ENCODE measurements at regions not wholly inside any gene's neighbourhood (a gene's known extent, or its start where the extent isn't known, plus 50 kb on each side); places are given as distances from the start of the nearest gene placed in this dataset.

- TF ChIP-seq SKIL (IDR thresholded peaks at IDR 0.05; ENCODE audit: low read depth, poor library complexity, severe bottlenecking) (no peak), SIN3A (IDR thresholded peaks at IDR 0.05; ENCODE audit: low read depth, low read length) (no peak), ESRRA (IDR thresholded peaks at IDR 0.05; ENCODE audit: low read length) (no peak), SMC3 (IDR thresholded peaks at IDR 0.05; ENCODE audit: borderline replicate concordance, low read length) (no peak), NRF1 (conservative IDR thresholded peaks at IDR 0.05; ENCODE audit: low read depth, low read length) (no peak), BRCA1 (IDR thresholded peaks at IDR 0.05; ENCODE audit: low read depth, low read length) (no peak)
Observed at GRCh38 chr3:35562141-35562540, 77.2 kb upstream of the ARPP21 start (continued).

- H2AFZ ChIP-seq (ENCODE audit: control insufficient read depth, low read depth, low read length): no peak overlapping the region
- SMC1A ChIA-PET (ENCODE audit: uncharacterized antibody, unreplicated experiment): no interaction called here
- no peak overlapping the region for H3K9ac ChIP-seq (ENCODE audit: control insufficient read depth, insufficient read depth, low read length)
- H3K4me2 ChIP-seq (ENCODE audit: control insufficient read depth, insufficient read depth): no peak overlapping the region
- ATAC-seq (no peak), DNase-seq (ENCODE audit: low read depth, low spot score) (no peak), FAIRE-seq (no peak)
- in situ Hi-C loops (cut with MboI): no loop called here
- no peaks in the 10 kb centered on the region for H3K36me3 ChIP-seq (ENCODE audit: control insufficient read depth in 2 of 2, insufficient read depth in 2 of 2, low read length in 1 of 2)
- no TSS peak for BruUV-seq (replicated peaks)
- H3K4me1 ChIP-seq (ENCODE audit: control insufficient read depth, insufficient read depth, low read length): no peaks in the 10 kb centered on the region
- POLR2A ChIA-PET: no interaction called here
- CTCF ChIA-PET: no interaction called here
- no peak overlapping the region for H3K27ac ChIP-seq (ENCODE audit: control insufficient read depth, insufficient read depth)
- H3K4me3 ChIP-seq: no peak overlapping the region
- H3K79me2 ChIP-seq (ENCODE audit: control insufficient read depth, insufficient read depth, low read length): no peaks in the 10 kb centered on the region
- H3K9me3 ChIP-seq (replicated peaks; ENCODE audit: control insufficient read depth, insufficient read depth, low read length): no peaks in the 10 kb centered on the region
- H3K27me3 ChIP-seq (replicated peaks in 1 of 2; ENCODE audit: control insufficient read depth in 2 of 2, insufficient read depth in 2 of 2, low read length in 1 of 2): no peaks in the 10 kb centered on the region
- intact Hi-C loops (cut with micrococcal nuclease; ENCODE audit: unreplicated experiment): no loop called here
- RAD21 ChIA-PET (ENCODE audit: unreplicated experiment): no interaction called here
- no peaks in the 10 kb centered on the region for H4K20me1 ChIP-seq (ENCODE audit: control insufficient read depth, insufficient read depth)
- TF ChIP-seq TCF7 (IDR thresholded peaks at IDR 0.05; ENCODE audit: borderline replicate concordance) (no peak), ZNF592 (IDR thresholded peaks at IDR 0.05) (no peak), TBL1XR1 (IDR thresholded peaks at IDR 0.05; ENCODE audit: low read depth, low read length) (no peak), TAF1 (IDR thresholded peaks at IDR 0.05; ENCODE audit: borderline replicate concordance, low read depth, low read length) (no peak), TCF12 (IDR thresholded peaks at IDR 0.05; ENCODE audit: low read depth, low read length) (no peak), NBN (IDR thresholded peaks at IDR 0.05) (no peak), YBX1 (IDR thresholded peaks at IDR 0.05) (no peak), BCL11A (IDR thresholded peaks at IDR 0.05; ENCODE audit: low read depth, low read length) (no peak), CUX1 (IDR thresholded peaks at IDR 0.05; ENCODE audit: insufficient replicate concordance, low read depth, low read length) (no peak)
Observed at GRCh38 chr3:35565048-35565447, 74.3 kb upstream of the ARPP21 start.
